Mesenchymal stem cell (in vitro differentiated cells and primary cell): ENCODE measurements at regions not wholly inside any gene's neighbourhood (a gene's known extent, or its start where the extent isn't known, plus 50 kb on each side); places are given as distances from the start of the nearest gene placed in this dataset.

Source experiments
- DNase-seq: peaks from one replicate; pipeline ENCODE4 v3.0.0-alpha.2; 2013
- H2AFZ ChIP-seq: one replicate; pipeline ENCODE4 v1.6.1; 2013; ENCODE audit warnings: low read depth, mild to moderate bottlenecking, control low read depth, inconsistent platforms, low read length, moderate library complexity
- H2AK5ac ChIP-seq: 2 replicates; pipeline ENCODE4 v1.6.1; 2013; ENCODE audit warnings: low read length, moderate library complexity, mild to moderate bottlenecking, inconsistent platforms; ENCODE audit not compliant: severe bottlenecking
- H2BK120ac ChIP-seq: one replicate; pipeline ENCODE4 v1.6.1; 2013; ENCODE audit warnings: low read depth, mild to moderate bottlenecking, inconsistent platforms, low read length, moderate library complexity
- H2BK12ac ChIP-seq, 2 experiments: one replicate each; pipeline ENCODE4 v1.6.1; 2013; ENCODE audit warnings: inconsistent platforms in 2 of 2, low read length in 2 of 2, mild to moderate bottlenecking in 2 of 2, moderate library complexity in 2 of 2, control low read depth in 1 of 2
- H2BK15ac ChIP-seq: one replicate; pipeline ENCODE4 v1.6.1; 2013; ENCODE audit warnings: mild to moderate bottlenecking, low read depth, inconsistent platforms; ENCODE audit not compliant: poor library complexity, severe bottlenecking
- H2BK5ac ChIP-seq: 2 replicates; pipeline ENCODE4 v1.6.1; 2013; ENCODE audit warnings: low read depth, mild to moderate bottlenecking, low read length, control low read depth, inconsistent platforms; ENCODE audit not compliant: poor library complexity, severe bottlenecking
- H3K14ac ChIP-seq, 2 experiments: one replicate each; pipeline ENCODE4 v1.6.1; 2013; ENCODE audit warnings: inconsistent platforms in 2 of 2, low read length in 2 of 2, control low read depth in 1 of 2, mild to moderate bottlenecking in 1 of 2, moderate library complexity in 1 of 2
- H3K18ac ChIP-seq, 2 experiments: one replicate each; pipeline ENCODE4 v1.6.1; 2013; ENCODE audit warnings: inconsistent platforms in 2 of 2, low read length in 2 of 2, control low read depth in 1 of 2, low read depth in 1 of 2, mild to moderate bottlenecking in 1 of 2
- H3K23ac ChIP-seq, 2 experiments: one replicate each; pipeline ENCODE4 v1.6.1; 2013; ENCODE audit warnings: inconsistent platforms in 2 of 2, low read length in 2 of 2, mild to moderate bottlenecking in 2 of 2, moderate library complexity in 2 of 2, control low read depth in 1 of 2
- H3K27ac ChIP-seq: 2 replicates; pipeline ENCODE4 v1.5.1; 2013; ENCODE audit warnings: mild to moderate bottlenecking, moderate library complexity, low read length, control low read depth, inconsistent platforms; ENCODE audit not compliant: poor library complexity, severe bottlenecking
- H3K27me3 ChIP-seq, 2 experiments: 2 replicates each; pipeline versions ENCODE4 v1.6.1 to v1.7.0; 2013; ENCODE audit warnings: low read length in 2 of 2, mild to moderate bottlenecking in 2 of 2, moderate library complexity in 2 of 2, control low read depth in 1 of 2, inconsistent platforms in 1 of 2; ENCODE audit not compliant: control insufficient read depth in 1 of 2, insufficient read depth in 1 of 2
- H3K36me3 ChIP-seq, 2 experiments: 2 replicates each; pipeline versions ENCODE4 v1.6.1 to v1.7.0; 2013; ENCODE audit warnings: low read length in 2 of 2, control low read depth in 1 of 2, inconsistent platforms in 1 of 2, low read depth in 1 of 2, mild to moderate bottlenecking in 1 of 2; ENCODE audit not compliant: insufficient read depth in 2 of 2, control insufficient read depth in 1 of 2
- H3K4ac ChIP-seq, 2 experiments: one replicate each; pipeline ENCODE4 v1.6.1; 2013; ENCODE audit warnings: inconsistent platforms in 2 of 2, low read length in 2 of 2, mild to moderate bottlenecking in 2 of 2, moderate library complexity in 2 of 2, control low read depth in 1 of 2, low read depth in 1 of 2
- H3K4me1 ChIP-seq: 2 replicates; pipeline ENCODE4 v1.6.1; 2013; ENCODE audit warnings: low read depth, low read length, control low read depth; ENCODE audit not compliant: control insufficient read depth, insufficient read depth
- H3K4me2 ChIP-seq: 2 replicates; pipeline ENCODE4 v1.6.1; 2013; ENCODE audit warnings: low read length, mild to moderate bottlenecking, inconsistent platforms; ENCODE audit not compliant: poor library complexity, severe bottlenecking
- H3K4me3 ChIP-seq, 2 experiments: 2 replicates each; pipeline versions ENCODE4 v1.5.1 to v1.7.0; 2013; ENCODE audit warnings: low read length in 2 of 2, mild to moderate bottlenecking in 2 of 2, control low read depth in 1 of 2, low read depth in 1 of 2; ENCODE audit not compliant: insufficient read depth in 1 of 2
- H3K79me1 ChIP-seq: replicated peaks from 2 replicates; pipeline ENCODE4 v1.6.1; 2013; ENCODE audit warnings: mild to moderate bottlenecking, control low read depth, low read length, inconsistent platforms; ENCODE audit not compliant: poor library complexity, severe bottlenecking
- H3K9ac ChIP-seq: 2 replicates; pipeline ENCODE4 v1.7.0; 2013; ENCODE audit warnings: mild to moderate bottlenecking, low read length, moderate library complexity
- H3K9me3 ChIP-seq: 2 replicates; pipeline ENCODE4 v1.7.0; 2013; ENCODE audit warnings: mild to moderate bottlenecking, low read length; ENCODE audit not compliant: control insufficient read depth
- H4K8ac ChIP-seq: one replicate; pipeline ENCODE4 v1.6.1; 2013; ENCODE audit warnings: inconsistent platforms, mild to moderate bottlenecking, low read length, moderate library complexity
- H4K91ac ChIP-seq: one replicate; pipeline ENCODE4 v1.6.1; 2013; ENCODE audit warnings: mild to moderate bottlenecking, low read length, inconsistent platforms
- WGBS: methylation state at CpG from one replicate; pipeline ENCODE4 v1.1.7; 2013; ENCODE audit warnings: mixed read lengths; 5-methylcytosine and 5-hydroxymethylcytosine counted together

DNA sequence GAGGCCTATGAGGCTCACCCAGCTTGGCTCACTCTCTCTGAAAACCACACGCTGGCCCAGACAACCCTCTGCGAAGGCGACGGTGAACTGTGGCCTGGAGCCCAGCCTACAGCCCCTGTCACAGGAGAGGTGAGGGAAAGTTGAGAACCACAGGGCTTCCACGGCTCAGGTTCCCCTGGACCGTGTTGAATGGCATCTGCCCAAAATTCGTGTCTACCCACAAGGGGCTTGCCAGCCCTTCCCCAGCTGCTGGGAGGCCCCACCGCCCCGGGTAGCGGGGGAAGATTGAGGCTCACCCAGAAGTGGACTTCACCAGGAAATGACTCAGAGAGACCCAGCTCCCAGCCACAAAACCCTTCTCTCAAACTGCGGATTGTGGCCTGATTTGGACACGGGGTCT lies 197.1 kb downstream of the CTTN start:
- Histone ChIP-seq H3K36me3 (no peaks in the 10 kb centered on the region), H3K4me1 (no peaks in the 10 kb centered on the region)
- 64% methylated on average over 12 of the region's 12 CpGs for whole genome bisulfite sequencing

GRCh38 chr11:70596091-70596490 lies 197.8 kb downstream of the CTTN start:
- H3K79me1 ChIP-seq = peaks cover 3% of the 10 kb centered on the region
- H2BK15ac ChIP-seq = no peak overlapping the region
- no peak overlapping the region for H3K23ac ChIP-seq
- H3K27me3 ChIP-seq = peaks cover 0 to 2% of the 10 kb centered on the region in 2 experiments
- no peak overlapping the region for H4K8ac ChIP-seq
- no peak overlapping the region for H3K4ac ChIP-seq
- no peak overlapping the region for H3K4me3 ChIP-seq
- H2BK12ac ChIP-seq = no peak overlapping the region
- H3K4me2 ChIP-seq = no peak overlapping the region
- 83% methylated on average over 9 of the region's 9 CpGs for WGBS
- H3K4me1 ChIP-seq = no peaks in the 10 kb centered on the region
- H3K9ac ChIP-seq = no peak overlapping the region
- no peak overlapping the region for H2BK5ac ChIP-seq
- H3K14ac ChIP-seq = no peak overlapping the region
- H3K18ac ChIP-seq = no peak overlapping the region
- no peak overlapping the region for H4K91ac ChIP-seq
- no peak overlapping the region for H2BK120ac ChIP-seq
- no peaks in the 10 kb centered on the region for H3K36me3 ChIP-seq
- no peak overlapping the region for H2AK5ac ChIP-seq
- H2AFZ ChIP-seq = no peak overlapping the region
- H3K27ac ChIP-seq = no peak overlapping the region
- DNase-seq = no peak
- no peaks in the 10 kb centered on the region for H3K9me3 ChIP-seq

More for the DNA sequence above, 197.1 kb downstream of the CTTN start:
- no peak overlapping the region for H3K14ac ChIP-seq
- H3K79me1 ChIP-seq = peaks cover 3% of the 10 kb centered on the region
- H2BK120ac ChIP-seq = no peak overlapping the region
- H3K4ac ChIP-seq = no peak overlapping the region
- H2AK5ac ChIP-seq = no peak overlapping the region
- peaks cover 0 to 2% of the 10 kb centered on the region in 2 experiments for H3K27me3 ChIP-seq
- no peak overlapping the region for H4K8ac ChIP-seq
- no peak overlapping the region for H3K4me2 ChIP-seq
- H3K9me3 ChIP-seq = no peaks in the 10 kb centered on the region
- no peak overlapping the region for H3K9ac ChIP-seq
- H4K91ac ChIP-seq = no peak overlapping the region
- no peak overlapping the region for H2BK12ac ChIP-seq
- H3K18ac ChIP-seq = no peak overlapping the region
- H3K4me3 ChIP-seq = no peak overlapping the region
- H2AFZ ChIP-seq = no peak overlapping the region
- no peak overlapping the region for H2BK15ac ChIP-seq
- no peak overlapping the region for H2BK5ac ChIP-seq
- DNase-seq = no peak
- H3K23ac ChIP-seq = no peak overlapping the region
- H3K27ac ChIP-seq = no peak overlapping the region

DNA sequence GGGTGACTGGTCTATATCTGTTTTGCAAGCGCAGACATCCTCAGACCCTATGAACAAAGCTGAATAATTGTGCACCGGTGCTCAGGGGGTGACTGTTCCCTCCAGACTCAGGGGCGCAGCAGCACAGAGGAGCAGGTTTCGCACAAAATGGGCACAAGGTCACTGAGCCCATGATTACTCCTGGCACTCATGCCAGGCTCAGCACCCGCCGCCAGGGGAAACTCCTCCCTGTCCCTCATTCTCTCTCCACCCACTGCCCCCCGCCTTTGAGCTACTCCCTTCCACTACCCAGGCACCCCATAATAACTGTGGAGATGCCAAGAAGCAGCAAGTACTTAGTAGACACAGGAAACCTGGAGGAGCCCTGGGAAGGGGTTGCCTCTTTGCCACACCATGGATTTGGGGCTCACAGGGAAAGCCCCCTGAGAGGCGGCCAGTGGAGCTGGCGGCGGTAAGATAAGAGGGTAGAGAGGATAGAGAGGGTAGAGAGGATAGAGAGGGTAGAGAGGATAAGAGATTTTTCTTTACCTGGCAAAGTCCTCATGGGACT lies 198.8 kb downstream of the CTTN start:
- WGBS = 96% methylated on average over 9 of the region's 10 CpGs
- Histone ChIP-seq H3K4me1 (no peaks in the 10 kb centered on the region), H4K91ac (no peak overlapping the region), H2BK12ac (no peak overlapping the region), H3K27ac (no peak overlapping the region), H3K9me3 (no peaks in the 10 kb centered on the region), H3K4me3 (no peak overlapping the region), H2BK120ac (no peak overlapping the region), H3K23ac (no peak overlapping the region), H3K27me3 (peaks cover 2 to 7% of the 10 kb centered on the region in 2 experiments), H3K18ac (no peak overlapping the region), H2BK15ac (no peak overlapping the region), H4K8ac (no peak overlapping the region), H3K4me2 (no peak overlapping the region), H3K14ac (no peak overlapping the region), H2AK5ac (no peak overlapping the region), H2AFZ (no peak overlapping the region), H3K79me1 (peaks cover 3% of the 10 kb centered on the region), H3K9ac (no peak overlapping the region), H3K4ac (no peak overlapping the region), H2BK5ac (no peak overlapping the region), H3K36me3 (no peaks in the 10 kb centered on the region)
- no peak for DNase-seq

GRCh38 chr11:70597751-70598625 lies 199.7 kb downstream of the CTTN start:
- H3K4me3 ChIP-seq = no peak overlapping the region
- H3K4me1 ChIP-seq = no peaks in the 10 kb centered on the region
- no peak overlapping the region for H4K8ac ChIP-seq
- no peak overlapping the region for H3K4me2 ChIP-seq
- DNase-seq = no peak
- H3K18ac ChIP-seq = no peak overlapping the region
- no peak overlapping the region for H4K91ac ChIP-seq
- peak overlapping the region in 1 of 2 experiments; percentile 28 for H3K14ac ChIP-seq
- H3K36me3 ChIP-seq = no peaks in the 10 kb centered on the region
- no peak overlapping the region for H2BK5ac ChIP-seq
- no peak overlapping the region for H3K23ac ChIP-seq
- H2AK5ac ChIP-seq = no peak overlapping the region
- no peak overlapping the region for H2AFZ ChIP-seq
- H3K9ac ChIP-seq = no peak overlapping the region
- H2BK12ac ChIP-seq = no peak overlapping the region
- peaks cover 7% of the 10 kb centered on the region in 2 experiments for H3K27me3 ChIP-seq
- no peaks in the 10 kb centered on the region for H3K9me3 ChIP-seq
- H2BK15ac ChIP-seq = no peak overlapping the region
- 86% methylated on average over 20 of the region's 20 CpGs for WGBS
- H3K4ac ChIP-seq = no peak overlapping the region
- no peak overlapping the region for H3K27ac ChIP-seq
- H3K79me1 ChIP-seq = peaks cover 2% of the 10 kb centered on the region
- H2BK120ac ChIP-seq = no peak overlapping the region
